Right cardiac atrium (tissue), 5 donors: ENCODE measurements at regions not wholly inside any gene's neighbourhood (a gene's known extent, or its start where the extent isn't known, plus 50 kb on each side); places are given as distances from the start of the nearest gene placed in this dataset.

Experiments used
- ATAC-seq, 2 donors: fragments of 200-7000 bp; cut with Tn5 transposase; one replicate each; pipeline versions ENCODE4 v1.8.0 to v1.9.1; 2020; ENCODE audit warnings: moderate library complexity in 2 of 2, mild to moderate bottlenecking in 1 of 2
- DNase-seq, 3 donors: peaks; one replicate each; pipeline ENCODE4 v3.0.0-alpha.2; 2020
- H3K27ac ChIP-seq: one replicate; pipeline ENCODE4 v1.5.1; 2013; ENCODE audit warnings: mild to moderate bottlenecking, low read length, control low read depth, moderate library complexity
- H3K27me3 ChIP-seq: one replicate; pipeline ENCODE4 v1.6.1; 2013; ENCODE audit not compliant: control insufficient read depth, insufficient read depth
- H3K4me1 ChIP-seq: one replicate; pipeline ENCODE4 v1.6.1; 2013; ENCODE audit warnings: low read length; ENCODE audit not compliant: control insufficient read depth, insufficient read depth
- H3K4me3 ChIP-seq: one replicate; pipeline ENCODE4 v1.5.1; 2013; ENCODE audit warnings: low read length, control low read depth
- H3K9me3 ChIP-seq: one replicate; pipeline ENCODE4 v1.6.1; 2013; ENCODE audit warnings: low read length; ENCODE audit not compliant: control insufficient read depth
- WGBS: extraction: QIAGEN DNeasy Blood & Tissue Kit; methylation state at CpG from one replicate; pipeline ENCODE4 v1.1.7; 2013; 5-methylcytosine and 5-hydroxymethylcytosine counted together
- intact Hi-C, 4 donors: fragments of 100-400 bp; cut with DNase I; formaldehyde crosslinking; loops; one replicate each; pipeline versions ENCODE4 v1.11.0 to v1.14.0; 2022 to 2023
- donor health status: healthy with polysubstance abuse.
- donor health status: DM: no; HTN: yes; CAD: no.
- donor health status: DM: no; HTN: no; CAD: no.
- donor health status: DM: no; HTN: yes; CAD: no; lungs with severe emphysema.
- donor health status: DM: yes; HTN: yes; CAD: no.

DNA sequence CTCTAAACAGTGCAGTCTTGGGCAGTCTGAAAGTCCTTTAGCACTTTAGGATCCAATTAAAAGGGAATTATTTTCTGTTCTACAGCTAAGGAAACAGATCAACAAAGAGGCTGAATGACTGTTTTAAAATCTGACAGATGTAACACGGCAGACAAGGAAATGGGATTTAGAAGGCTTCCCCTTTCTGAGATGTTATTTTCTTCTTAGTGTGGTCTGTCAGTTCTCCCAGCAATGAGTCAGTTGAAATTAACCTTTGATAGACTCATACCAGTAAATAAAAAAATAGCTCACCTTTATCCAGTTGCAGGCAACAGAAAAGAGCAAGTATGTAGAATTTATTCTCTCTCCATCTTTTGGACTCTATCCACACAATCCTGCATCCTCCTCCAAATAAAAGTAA is 98.1 kb downstream of the NEDD1 start:
- 41% methylated on average over 1 of the region's 1 CpG for WGBS
- Histone ChIP-seq H3K27ac (no peak overlapping the region), H3K27me3 (no peaks in the 10 kb centered on the region), H3K4me3 (no peak overlapping the region), H3K9me3 (no peaks in the 10 kb centered on the region), H3K4me1 (no peaks in the 10 kb centered on the region)
- DNase-seq (no peak), ATAC-seq (no peak)
- intact Hi-C loops: no loop called here

GRCh38 chr12:97005646-97006045 is 98.6 kb downstream of the NEDD1 start:
- intact Hi-C loops: no loop called here
- no peak for DNase-seq
- H3K4me1 ChIP-seq: no peaks in the 10 kb centered on the region
- WGBS: 90% methylated on average over 3 of the region's 3 CpGs
- no peaks in the 10 kb centered on the region for H3K27me3 ChIP-seq
- no peak for ATAC-seq
- no peak overlapping the region for H3K4me3 ChIP-seq
- H3K27ac ChIP-seq: no peak overlapping the region
- H3K9me3 ChIP-seq: no peaks in the 10 kb centered on the region

DNA sequence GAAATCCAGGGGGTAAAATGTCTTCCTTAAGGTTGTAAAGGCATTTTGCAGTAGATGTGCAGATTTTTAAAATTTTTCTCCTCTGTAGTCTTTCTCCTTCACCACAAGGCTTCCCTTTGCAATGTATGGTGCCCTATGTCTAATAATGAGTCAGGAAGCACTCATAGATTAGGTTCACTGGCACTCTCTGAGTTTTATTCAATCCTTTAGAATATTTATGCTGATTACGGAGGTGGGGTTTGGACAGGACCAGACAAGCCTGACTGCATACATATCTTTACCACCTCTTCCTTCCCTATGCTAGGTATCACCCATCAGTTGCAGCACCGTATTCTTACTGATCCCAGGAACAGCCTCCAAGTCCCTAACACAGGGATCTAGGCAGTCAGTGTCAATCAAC is 99.5 kb downstream of the NEDD1 start:
- 93% methylated on average over 2 of the region's 2 CpGs for WGBS
- Histone ChIP-seq H3K9me3 (no peaks in the 10 kb centered on the region), H3K4me3 (no peak overlapping the region), H3K27ac (no peak overlapping the region), H3K27me3 (no peaks in the 10 kb centered on the region), H3K4me1 (no peaks in the 10 kb centered on the region)
- intact Hi-C loops: no loop called here
- DNase-seq: no peak
- no peak for ATAC-seq

DNA sequence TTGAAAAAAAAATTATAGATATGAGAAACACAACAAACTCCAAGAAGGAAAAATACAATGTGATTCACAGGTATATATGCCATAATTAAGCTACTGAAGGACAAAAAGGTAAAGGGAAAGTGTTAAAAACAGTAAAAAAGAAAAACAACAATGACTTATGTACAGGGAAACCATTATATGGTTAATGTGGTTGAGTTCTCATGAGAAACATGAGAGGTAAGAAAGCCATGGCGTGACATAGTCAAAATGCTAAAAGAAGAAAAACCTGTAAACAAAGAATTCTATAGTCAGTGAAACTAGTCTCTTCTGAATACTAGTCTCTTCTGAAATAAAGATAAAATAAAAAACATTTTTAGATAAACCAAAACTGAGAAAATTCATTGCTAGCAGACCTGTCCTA is 109.1 kb downstream of the NEDD1 start:
- no peak for DNase-seq
- no peaks in the 10 kb centered on the region for H3K4me1 ChIP-seq
- H3K27ac ChIP-seq: no peak overlapping the region
- intact Hi-C loops: no loop called here
- 93% methylated on average over 1 of the region's 1 CpG for WGBS
- no peaks in the 10 kb centered on the region for H3K9me3 ChIP-seq
- no peak for ATAC-seq
- no peaks in the 10 kb centered on the region for H3K27me3 ChIP-seq
- H3K4me3 ChIP-seq: no peak overlapping the region

- intact Hi-C loops: no loop called here
- ATAC-seq: no peak
- Histone ChIP-seq H3K27me3 (no peaks in the 10 kb centered on the region), H3K4me1 (no peaks in the 10 kb centered on the region), H3K4me3 (no peak overlapping the region), H3K9me3 (no peaks in the 10 kb centered on the region), H3K27ac (no peak overlapping the region)
- DNase-seq: no peak
- 64% methylated on average over 3 of the region's 3 CpGs for WGBS
Measured at GRCh38 chr12:97017213-97017612, 110.2 kb downstream of the NEDD1 start.

DNA sequence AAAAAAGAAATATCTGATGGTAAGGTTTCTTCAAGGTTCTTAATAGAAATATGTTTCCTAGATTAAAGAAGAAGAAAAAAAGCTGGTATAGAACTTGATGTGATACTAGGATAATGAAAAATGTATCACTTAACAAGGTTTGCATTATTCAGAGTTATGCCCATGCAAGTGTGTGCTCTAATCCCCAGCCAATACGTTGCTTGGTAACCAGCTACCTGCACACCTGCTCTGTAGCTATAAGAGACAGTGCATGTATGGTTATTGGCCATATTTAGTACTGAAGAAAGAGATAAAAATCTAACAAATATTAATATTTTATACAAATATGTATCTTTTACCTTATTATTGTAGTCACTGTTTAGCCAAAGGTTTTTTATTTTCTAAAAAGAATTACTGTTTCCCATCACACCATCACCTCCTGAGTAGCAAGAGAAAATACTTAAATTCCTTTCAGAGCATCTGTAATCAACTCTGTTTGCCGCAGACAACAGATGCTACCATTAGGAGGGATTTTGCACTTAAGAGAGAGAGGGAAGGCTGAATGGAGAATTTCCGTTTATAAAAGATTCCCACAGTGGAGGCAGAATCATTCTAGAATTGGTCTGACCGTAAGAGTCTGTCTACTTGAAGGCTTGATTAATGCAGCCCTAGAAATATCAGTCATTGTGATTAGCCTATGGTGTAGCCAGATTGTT is 115.6 kb downstream of the NEDD1 start:
- ATAC-seq (no peak), DNase-seq (no peak)
- Histone ChIP-seq H3K27ac (no peak overlapping the region), H3K27me3 (no peaks in the 10 kb centered on the region), H3K9me3 (no peaks in the 10 kb centered on the region), H3K4me1 (no peaks in the 10 kb centered on the region), H3K4me3 (no peak overlapping the region)
- intact Hi-C loops: no loop called here
- WGBS: 80% methylated on average over 4 of the region's 4 CpGs

GRCh38 chr12:97024393-97024792 is 117.3 kb downstream of the NEDD1 start:
- WGBS: 69% methylated on average over 2 of the region's 2 CpGs
- ATAC-seq (no peak), DNase-seq (no peak)
- Histone ChIP-seq H3K27ac (no peak overlapping the region), H3K9me3 (no peaks in the 10 kb centered on the region), H3K27me3 (no peaks in the 10 kb centered on the region), H3K4me3 (no peak overlapping the region), H3K4me1 (no peaks in the 10 kb centered on the region)
- intact Hi-C loops: no loop called here

GRCh38 chr12:97026901-97027300 is 119.8 kb downstream of the NEDD1 start:
- Histone ChIP-seq H3K27me3 (no peaks in the 10 kb centered on the region), H3K4me3 (no peak overlapping the region), H3K4me1 (no peaks in the 10 kb centered on the region), H3K9me3 (no peaks in the 10 kb centered on the region), H3K27ac (no peak overlapping the region)
- intact Hi-C loops: no loop called here
- ATAC-seq (no peak), DNase-seq (no peak)
- 91% methylated on average over 2 of the region's 2 CpGs for WGBS

DNA sequence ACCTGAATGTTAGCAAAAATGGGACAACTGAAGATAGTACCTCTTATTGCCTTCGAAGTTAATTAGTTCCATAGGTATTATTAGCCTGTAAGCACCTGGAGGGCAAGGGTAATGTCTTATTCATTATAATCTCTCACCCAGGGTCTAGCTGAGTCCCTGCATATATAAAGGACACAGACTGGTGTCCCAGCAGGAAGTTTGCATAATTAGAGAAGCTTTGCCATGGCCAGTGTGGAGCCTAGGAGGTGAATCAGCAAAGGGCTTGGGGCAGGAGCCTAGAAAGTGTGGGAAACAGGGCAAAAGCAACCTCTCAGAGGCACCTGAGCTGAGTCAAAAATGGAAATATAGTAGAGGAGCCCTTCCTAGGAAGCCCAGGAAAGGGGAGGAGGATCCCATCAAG is 120.4 kb downstream of the NEDD1 start:
- intact Hi-C loops: no loop called here
- no peaks in the 10 kb centered on the region for H3K4me1 ChIP-seq
- no peak for ATAC-seq
- DNase-seq: no peak
- H3K27me3 ChIP-seq: no peaks in the 10 kb centered on the region
- no peaks in the 10 kb centered on the region for H3K9me3 ChIP-seq
- H3K27ac ChIP-seq: no peak overlapping the region
- WGBS: 84% methylated on average over 1 of the region's 1 CpG
- H3K4me3 ChIP-seq: no peak overlapping the region

GRCh38 chr12:97038131-97038530 is 131.1 kb downstream of the NEDD1 start:
- Histone ChIP-seq H3K9me3 (no peaks in the 10 kb centered on the region), H3K27me3 (no peaks in the 10 kb centered on the region), H3K4me1 (no peaks in the 10 kb centered on the region), H3K4me3 (no peak overlapping the region), H3K27ac (no peak overlapping the region)
- 64% methylated on average over 5 of the region's 5 CpGs for WGBS
- DNase-seq (no peak), ATAC-seq (no peak)
- intact Hi-C loops: loop anchor here in 1 of 4 donors (5.0 kb wide), 1 partner anchor 139 kb away; no protein-coding TSS in a partner anchor

DNA sequence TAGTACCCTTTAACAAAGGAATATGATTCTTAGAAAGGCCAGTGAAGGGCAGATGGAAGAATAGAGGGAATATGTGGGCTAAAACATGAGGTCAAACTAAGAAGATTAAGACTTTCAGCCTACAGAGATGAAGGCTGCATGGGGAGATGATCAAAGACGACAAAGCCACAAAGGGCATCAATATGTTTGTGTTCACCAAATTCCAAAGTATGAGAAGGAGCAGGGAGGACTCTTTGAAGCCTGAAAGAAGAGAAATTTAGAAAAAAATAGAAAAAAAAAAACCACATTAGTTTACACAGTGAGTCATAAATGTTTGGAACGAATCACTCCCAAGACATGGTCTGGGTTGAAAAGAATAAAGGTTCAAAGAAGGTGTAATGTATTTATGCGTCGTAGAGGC is 131.8 kb downstream of the NEDD1 start:
- H3K9me3 ChIP-seq: no peaks in the 10 kb centered on the region
- no peak overlapping the region for H3K27ac ChIP-seq
- H3K27me3 ChIP-seq: no peaks in the 10 kb centered on the region
- intact Hi-C loops: loop anchor here in 1 of 4 donors (5.0 kb wide), 1 partner anchor 138 kb away; no protein-coding TSS in a partner anchor
- H3K4me3 ChIP-seq: no peak overlapping the region
- no peak for ATAC-seq
- no peaks in the 10 kb centered on the region for H3K4me1 ChIP-seq
- WGBS: 86% methylated on average over 4 of the region's 4 CpGs
- no peak for DNase-seq

GRCh38 chr12:97046901-97047300 is 139.8 kb downstream of the NEDD1 start:
- ATAC-seq (no peak), DNase-seq (no peak)
- Histone ChIP-seq H3K4me3 (no peak overlapping the region), H3K9me3 (no peaks in the 10 kb centered on the region), H3K27me3 (no peaks in the 10 kb centered on the region), H3K27ac (no peak overlapping the region), H3K4me1 (no peaks in the 10 kb centered on the region)
- intact Hi-C loops: no loop called here
- WGBS: 91% methylated on average over 1 of the region's 1 CpG
